Immature natural killer cell (primary cell): ENCODE measurements at regions not wholly inside any gene's neighbourhood (a gene's known extent, or its start where the extent isn't known, plus 50 kb on each side); places are given as distances from the start of the nearest gene placed in this dataset.

Source experiments
- DNase-seq, 3 donors: peaks; one replicate each; pipeline ENCODE4 v3.0.0; 2022; ENCODE audit warnings: mixed read lengths in 1 of 3
- H3K27ac Mint-ChIP-seq, 6 donors: one replicate each; pipeline ENCODE4 v1.8.0; 2020; ENCODE audit warnings: mixed read lengths in 6 of 6, mild to moderate bottlenecking in 5 of 6, inconsistent platforms in 4 of 6, moderate library complexity in 3 of 6
- H3K27me3 Mint-ChIP-seq, 3 donors: one replicate each; pipeline ENCODE4 v1.8.0; 2020 to 2021; ENCODE audit warnings: low read depth in 3 of 3, mild to moderate bottlenecking in 3 of 3, mixed read lengths in 3 of 3, moderate library complexity in 3 of 3, inconsistent platforms in 1 of 3
- H3K36me3 Mint-ChIP-seq, 3 donors: one replicate each; pipeline ENCODE4 v1.8.0; 2020; ENCODE audit warnings: mixed read lengths in 3 of 3, inconsistent platforms in 2 of 3, mild to moderate bottlenecking in 2 of 3
- H3K4me1 Mint-ChIP-seq, 2 donors: one replicate each; pipeline ENCODE4 v1.8.0; 2020; ENCODE audit warnings: inconsistent platforms in 2 of 2, mild to moderate bottlenecking in 2 of 2, mixed read lengths in 2 of 2, moderate library complexity in 1 of 2
- H3K4me3 Mint-ChIP-seq, 5 donors: one replicate each; pipeline ENCODE4 v1.8.0; 2020; ENCODE audit warnings: mild to moderate bottlenecking in 5 of 5, mixed read lengths in 5 of 5, inconsistent platforms in 3 of 5, moderate library complexity in 3 of 5
- H3K9me3 Mint-ChIP-seq, 6 donors: one replicate each; pipeline ENCODE4 v1.8.0; 2020; ENCODE audit warnings: mild to moderate bottlenecking in 6 of 6, mixed read lengths in 6 of 6, inconsistent platforms in 4 of 6, moderate library complexity in 3 of 6

DNA sequence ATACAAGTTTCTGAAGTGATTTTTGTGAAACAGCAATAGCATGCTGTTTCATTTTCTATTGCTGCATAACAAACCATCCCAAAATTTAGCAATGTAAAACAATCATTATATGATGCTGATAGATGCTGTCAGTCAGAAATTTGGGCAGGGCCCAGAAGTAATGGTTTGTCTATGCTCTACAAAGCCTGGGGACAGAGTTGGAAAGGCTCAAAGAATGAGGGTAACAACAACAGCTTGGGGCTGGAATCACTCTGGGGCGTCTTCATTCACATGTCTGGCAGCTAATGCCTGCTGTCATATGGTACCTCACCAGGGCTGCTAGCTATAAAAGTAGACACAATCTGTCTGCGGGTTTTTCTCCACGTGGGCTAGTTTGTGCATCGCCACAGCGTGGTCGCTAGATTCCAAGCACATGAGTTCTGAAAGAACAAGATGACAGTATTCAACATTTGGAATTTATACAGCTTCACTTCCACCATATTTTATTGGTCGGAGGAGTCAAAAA lies 176.5 kb downstream of the BMP4 start:
- no peaks in the 10 kb centered on the region for H3K4me1 Mint-ChIP-seq
- DNase-seq, result no peak
- H3K9me3 Mint-ChIP-seq, result peaks cover 0 to 28% (median 5%) of the 10 kb centered on the region in 6 donors
- H3K36me3 Mint-ChIP-seq, result no peaks in the 10 kb centered on the region
- no peak overlapping the region for H3K27ac Mint-ChIP-seq
- no peak overlapping the region for H3K4me3 Mint-ChIP-seq
- peaks cover 0 to 3% (median 2%) of the 10 kb centered on the region in 3 donors for H3K27me3 Mint-ChIP-seq

DNA sequence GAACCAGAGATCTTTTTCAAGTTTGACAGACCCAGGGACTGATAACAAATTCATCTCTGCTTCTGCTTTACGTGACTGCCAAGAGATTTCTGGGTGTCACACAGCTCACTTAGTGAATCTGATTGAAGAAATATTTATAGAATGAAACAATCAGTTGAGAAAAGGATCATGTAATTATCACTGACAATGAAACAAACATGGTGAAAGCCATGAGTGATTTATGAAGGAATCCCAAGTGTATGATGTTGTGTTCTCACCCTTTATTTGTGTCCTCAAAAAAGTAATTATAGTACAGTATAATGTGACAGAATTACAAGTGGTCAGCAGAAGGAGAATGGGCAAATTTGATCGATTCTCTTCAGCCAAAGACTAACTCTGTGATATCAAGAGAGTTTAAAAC lies 177.3 kb downstream of the BMP4 start:
- peaks cover 0 to 2% (median 2%) of the 10 kb centered on the region in 3 donors for H3K27me3 Mint-ChIP-seq
- H3K27ac Mint-ChIP-seq, result no peak overlapping the region
- no peaks in the 10 kb centered on the region for H3K36me3 Mint-ChIP-seq

DNA sequence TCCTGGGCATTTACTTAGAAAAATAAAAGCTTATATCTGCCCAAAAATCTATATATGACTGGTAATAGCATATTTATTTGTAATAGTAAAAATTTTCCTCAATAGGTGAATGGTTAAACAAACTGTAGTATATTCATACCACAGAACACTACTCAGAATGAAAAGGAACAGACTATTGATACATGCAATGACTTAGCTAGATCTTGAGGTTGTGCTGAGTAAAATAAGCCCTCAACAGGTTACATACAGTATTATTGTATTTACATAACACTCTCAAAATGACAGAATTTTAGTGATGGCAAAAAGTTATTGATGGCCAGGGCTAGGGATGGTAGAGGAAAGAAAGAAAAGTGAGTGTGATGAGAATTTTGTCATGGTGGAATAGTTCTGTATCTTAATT lies 178.4 kb downstream of the BMP4 start:
- no peaks in the 10 kb centered on the region for H3K4me1 Mint-ChIP-seq
- peaks cover 0 to 17% (median 3%) of the 10 kb centered on the region in 6 donors for H3K9me3 Mint-ChIP-seq
- no peak overlapping the region for H3K4me3 Mint-ChIP-seq
- H3K27me3 Mint-ChIP-seq, result peaks cover 0 to 2% (median 2%) of the 10 kb centered on the region in 3 donors
- H3K36me3 Mint-ChIP-seq, result no peaks in the 10 kb centered on the region
- no peak for DNase-seq
- H3K27ac Mint-ChIP-seq, result no peak overlapping the region

More for the DNA sequence above, 177.3 kb downstream of the BMP4 start:
- no peaks in the 10 kb centered on the region for H3K4me1 Mint-ChIP-seq
- H3K9me3 Mint-ChIP-seq, result peaks cover 0 to 23% (median 3%) of the 10 kb centered on the region in 6 donors
- no peak for DNase-seq
- no peak overlapping the region for H3K4me3 Mint-ChIP-seq

DNA sequence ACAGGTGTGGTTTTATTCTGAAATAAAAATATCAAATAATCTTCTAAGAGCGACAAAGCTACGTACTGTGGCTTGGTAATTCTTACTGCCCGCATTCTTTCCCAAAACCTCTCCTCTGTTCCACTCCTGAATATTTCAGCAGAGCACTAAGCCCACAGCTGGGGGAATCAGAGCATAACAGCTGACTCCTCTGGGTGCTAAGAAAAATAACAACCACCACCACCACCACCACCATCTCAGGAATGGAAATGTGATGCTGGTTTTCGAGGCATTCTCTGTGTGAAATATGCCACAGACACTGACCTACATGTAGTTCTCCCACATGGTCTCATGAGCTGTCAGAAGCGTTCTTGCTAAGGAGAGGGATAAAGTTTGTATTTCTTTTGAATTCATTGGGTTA lies 183.7 kb downstream of the BMP4 start:
- peaks cover 0 to 2% (median 0%) of the 10 kb centered on the region in 3 donors for H3K27me3 Mint-ChIP-seq
- H3K36me3 Mint-ChIP-seq, result no peaks in the 10 kb centered on the region
- H3K27ac Mint-ChIP-seq, result no peak overlapping the region

DNA sequence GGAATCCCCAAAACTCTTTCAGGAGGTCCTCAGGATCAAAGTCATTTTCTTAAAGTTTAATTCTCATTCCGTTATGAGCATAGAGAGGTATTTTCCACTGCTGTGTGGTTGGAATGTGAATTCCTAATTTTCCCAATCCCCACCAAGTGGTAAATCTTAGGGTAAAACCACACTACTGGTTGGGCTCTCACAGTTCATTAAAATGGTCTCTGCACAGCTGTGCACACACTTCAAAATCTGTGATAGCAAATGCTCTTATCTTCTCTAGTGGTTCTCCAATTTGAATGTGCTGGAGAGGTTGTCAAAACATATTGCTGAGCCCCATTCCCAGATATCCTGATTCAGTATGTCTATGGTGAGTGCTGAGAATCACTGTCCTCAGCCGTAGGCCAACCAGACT lies 189.1 kb downstream of the BMP4 start:
- no peak for DNase-seq
- Mint-ChIP-seq H3K9me3 (peaks cover 0 to 6% (median 2%) of the 10 kb centered on the region in 6 donors), H3K4me3 (no peak overlapping the region), H3K36me3 (no peaks in the 10 kb centered on the region), H3K4me1 (no peaks in the 10 kb centered on the region), H3K27ac (no peak overlapping the region), H3K27me3 (peaks cover 0 to 2% (median 0%) of the 10 kb centered on the region in 3 donors)

More for the DNA sequence above, 183.7 kb downstream of the BMP4 start:
- DNase-seq, result no peak
- Mint-ChIP-seq H3K4me3 (no peak overlapping the region), H3K9me3 (peaks cover 0 to 6% (median under 1%) of the 10 kb centered on the region in 6 donors), H3K4me1 (no peaks in the 10 kb centered on the region)

DNA sequence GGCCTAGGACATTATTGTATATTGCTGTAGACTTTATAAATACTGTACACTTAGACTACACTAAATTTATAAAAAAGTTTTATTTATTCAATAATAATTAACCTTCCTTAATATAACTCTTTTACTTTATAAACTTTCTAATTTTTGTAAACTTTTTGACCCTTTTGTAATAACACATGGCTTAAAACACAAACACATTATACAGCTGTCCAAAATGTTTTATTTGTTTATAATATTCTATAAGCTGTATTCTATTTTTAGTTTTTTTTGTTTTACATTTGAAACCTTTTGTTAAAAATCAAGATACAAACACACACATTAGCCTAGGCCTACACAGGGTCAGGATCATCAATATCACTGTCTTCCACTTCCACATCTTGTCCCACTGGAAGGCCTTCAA lies 190.0 kb downstream of the BMP4 start:
- Mint-ChIP-seq H3K27ac (no peak overlapping the region), H3K4me3 (no peak overlapping the region), H3K36me3 (no peaks in the 10 kb centered on the region), H3K4me1 (no peaks in the 10 kb centered on the region), H3K9me3 (peaks cover 1 to 6% (median 3%) of the 10 kb centered on the region in 6 donors), H3K27me3 (peaks cover 0 to 2% (median 0%) of the 10 kb centered on the region in 3 donors)
- no peak for DNase-seq

DNA sequence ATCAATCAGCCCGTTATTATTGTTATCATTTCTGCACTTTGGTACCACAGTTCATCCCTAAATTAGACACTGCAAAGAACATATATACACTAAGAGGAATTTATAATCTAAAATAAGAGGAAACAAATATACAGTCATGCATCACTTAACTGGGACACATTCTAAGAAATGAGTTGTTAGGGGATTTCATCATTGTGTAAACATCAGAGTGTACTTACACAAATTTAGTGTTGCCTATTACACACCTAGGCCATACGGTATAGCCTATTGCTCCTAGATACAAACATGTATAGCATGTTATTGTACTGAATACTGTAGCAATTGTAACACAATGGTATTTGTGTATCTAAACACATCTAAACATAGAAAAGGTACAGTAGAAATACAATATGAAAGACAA lies 190.5 kb downstream of the BMP4 start:
- H3K27me3 Mint-ChIP-seq, result peaks cover 0 to 2% (median 0%) of the 10 kb centered on the region in 3 donors
- H3K36me3 Mint-ChIP-seq, result no peaks in the 10 kb centered on the region
- H3K27ac Mint-ChIP-seq, result no peak overlapping the region
- no peak overlapping the region for H3K4me3 Mint-ChIP-seq
- DNase-seq, result no peak
- no peaks in the 10 kb centered on the region for H3K4me1 Mint-ChIP-seq
- H3K9me3 Mint-ChIP-seq, result peaks cover 1 to 8% (median 5%) of the 10 kb centered on the region in 6 donors

DNA sequence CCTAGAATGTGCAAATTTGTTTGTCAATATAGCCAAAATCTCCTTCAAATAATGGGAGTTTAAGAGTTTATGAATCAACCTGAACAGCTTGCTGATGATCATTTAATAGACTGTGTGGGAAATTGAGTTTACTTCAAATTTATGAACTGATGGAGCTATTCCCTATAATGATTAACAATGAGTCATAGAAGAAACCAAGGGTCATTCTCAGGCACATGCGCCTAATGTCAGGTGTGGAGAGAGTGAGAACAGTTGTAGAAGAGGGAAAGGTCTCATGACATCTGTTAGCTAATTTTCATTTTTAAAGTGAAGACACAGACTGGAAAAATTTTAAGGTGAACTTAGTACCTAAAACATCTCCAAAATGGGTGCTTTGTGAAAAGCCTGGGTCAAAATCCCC lies 191.8 kb downstream of the BMP4 start:
- H3K4me3 Mint-ChIP-seq, result no peak overlapping the region
- no peaks in the 10 kb centered on the region for H3K36me3 Mint-ChIP-seq
- peaks cover 0 to 5% (median 0%) of the 10 kb centered on the region in 3 donors for H3K27me3 Mint-ChIP-seq
- peaks cover 3 to 14% (median 6%) of the 10 kb centered on the region in 6 donors for H3K9me3 Mint-ChIP-seq
- DNase-seq, result no peak
- no peaks in the 10 kb centered on the region for H3K4me1 Mint-ChIP-seq
- H3K27ac Mint-ChIP-seq, result no peak overlapping the region

DNA sequence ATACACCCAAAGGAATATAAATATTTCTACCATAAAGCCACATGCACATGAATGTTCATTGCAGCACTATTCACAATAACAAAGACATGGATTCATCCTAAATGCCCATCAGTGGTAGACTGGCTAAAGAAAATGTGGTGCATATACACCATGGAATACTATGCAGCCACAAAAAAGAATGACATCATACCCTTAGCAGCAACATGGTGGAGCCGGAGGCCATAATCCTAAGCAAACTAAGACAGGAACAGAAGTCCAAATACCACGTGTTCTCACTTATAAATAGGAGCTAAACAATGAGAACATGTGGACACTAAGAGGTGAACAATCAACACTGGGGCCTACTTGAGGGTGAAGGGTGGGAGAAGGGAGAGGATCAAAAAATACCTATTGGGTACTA lies 198.5 kb downstream of the BMP4 start:
- DNase-seq, result no peak
- H3K27ac Mint-ChIP-seq, result no peak overlapping the region
- no peaks in the 10 kb centered on the region for H3K4me1 Mint-ChIP-seq
- H3K9me3 Mint-ChIP-seq, result peaks cover 0 to 25% (median 11%) of the 10 kb centered on the region in 6 donors
- no peaks in the 10 kb centered on the region for H3K36me3 Mint-ChIP-seq
- peaks cover 0 to 3% (median 2%) of the 10 kb centered on the region in 3 donors for H3K27me3 Mint-ChIP-seq
- H3K4me3 Mint-ChIP-seq, result no peak overlapping the region

DNA sequence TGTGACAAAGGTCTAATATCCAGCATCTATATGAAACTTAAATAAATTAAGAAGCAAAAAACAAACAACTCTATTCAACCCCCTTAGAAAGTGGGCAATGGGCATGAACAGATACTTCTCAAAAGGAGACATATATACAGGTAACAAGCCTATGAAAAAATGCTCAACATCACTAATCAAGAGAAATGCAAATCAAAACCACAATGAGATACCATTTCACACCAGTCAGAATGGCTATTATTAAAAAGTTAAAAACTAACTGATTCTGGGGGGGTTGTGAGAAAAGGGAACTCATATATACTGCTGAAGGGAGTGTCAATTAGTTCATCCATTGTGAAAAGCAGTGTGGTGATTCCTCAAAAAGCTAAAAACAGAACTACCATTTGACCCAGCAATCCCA lies 198.9 kb downstream of the BMP4 start:
- Mint-ChIP-seq H3K36me3 (no peaks in the 10 kb centered on the region), H3K27ac (no peak overlapping the region), H3K27me3 (peaks cover 0 to 3% (median 2%) of the 10 kb centered on the region in 3 donors), H3K9me3 (peaks cover 0 to 25% (median 11%) of the 10 kb centered on the region in 6 donors), H3K4me1 (no peaks in the 10 kb centered on the region), H3K4me3 (no peak overlapping the region)
- no peak for DNase-seq

DNA sequence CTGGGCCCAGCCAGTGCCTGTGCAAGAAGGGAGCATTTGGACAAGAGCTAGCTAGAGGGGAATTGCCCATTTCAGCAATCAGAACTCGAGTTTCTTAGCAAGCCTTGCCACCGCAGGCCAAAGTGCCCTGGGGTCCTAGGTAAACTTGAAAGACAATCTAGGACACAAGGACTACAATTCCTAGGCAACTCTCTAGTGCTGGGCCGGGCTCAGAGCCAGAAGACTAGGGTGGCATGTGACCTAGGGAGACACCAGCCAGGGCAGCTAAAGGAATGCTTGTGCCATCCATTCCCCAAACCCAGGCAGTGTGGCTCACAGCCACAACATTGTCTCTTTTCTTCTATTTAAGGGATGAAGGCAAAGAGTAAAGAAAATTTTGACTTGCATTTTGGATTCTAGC lies 205.0 kb downstream of the BMP4 start:
- no peak overlapping the region for H3K4me3 Mint-ChIP-seq
- DNase-seq, result no peak
- no peaks in the 10 kb centered on the region for H3K36me3 Mint-ChIP-seq
- H3K4me1 Mint-ChIP-seq, result no peaks in the 10 kb centered on the region
- H3K27me3 Mint-ChIP-seq, result peaks cover 0 to 1% (median 0%) of the 10 kb centered on the region in 3 donors
- peaks cover 0 to 17% (median 4%) of the 10 kb centered on the region in 6 donors for H3K9me3 Mint-ChIP-seq
- H3K27ac Mint-ChIP-seq, result no peak overlapping the region

DNA sequence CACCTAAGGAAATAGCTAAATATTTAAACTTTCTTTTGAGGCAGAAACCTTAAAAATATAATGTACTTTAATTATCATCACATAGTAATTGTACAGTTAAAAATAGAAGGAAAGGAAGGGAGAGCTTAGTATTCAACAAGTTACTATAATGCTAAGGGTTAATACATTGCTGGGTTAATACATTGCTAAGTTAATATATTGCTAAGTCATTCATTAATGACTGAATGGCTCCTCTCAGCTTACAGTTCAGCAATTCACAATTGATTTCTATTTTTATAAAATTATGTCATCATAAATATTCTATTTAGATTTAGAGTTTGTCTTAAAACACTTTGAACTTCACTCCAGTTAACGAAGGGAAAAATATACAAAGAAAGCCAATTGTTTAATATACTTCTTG lies 207.9 kb downstream of the BMP4 start:
- no peak overlapping the region for H3K27ac Mint-ChIP-seq
- no peaks in the 10 kb centered on the region for H3K36me3 Mint-ChIP-seq
- peaks cover 0 to 4% (median under 1%) of the 10 kb centered on the region in 6 donors for H3K9me3 Mint-ChIP-seq
- no peak overlapping the region for H3K4me3 Mint-ChIP-seq
- H3K27me3 Mint-ChIP-seq, result peaks cover 0 to 3% (median 0%) of the 10 kb centered on the region in 3 donors
- DNase-seq, result no peak
- H3K4me1 Mint-ChIP-seq, result no peaks in the 10 kb centered on the region

DNA sequence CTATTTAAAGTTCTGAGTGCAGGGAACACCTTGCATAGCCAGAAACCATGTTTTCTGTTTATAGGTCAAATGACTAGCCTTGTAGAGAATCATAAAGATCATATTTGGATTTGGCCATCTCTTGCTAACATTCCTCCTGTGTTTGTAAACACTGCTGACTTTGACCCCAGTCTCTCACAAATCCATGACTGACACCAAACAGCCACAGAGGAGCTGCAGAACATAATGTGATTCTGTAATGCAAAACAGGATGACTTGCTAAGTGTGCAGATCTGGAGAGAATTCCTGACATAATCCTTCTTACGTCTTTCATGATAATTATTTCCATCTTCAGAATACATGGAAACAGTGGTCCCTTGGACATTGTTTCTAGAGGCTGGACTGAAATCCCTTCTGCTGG lies 211.8 kb downstream of the BMP4 start:
- Mint-ChIP-seq H3K9me3 (peaks cover 0 to 4% (median 2%) of the 10 kb centered on the region in 6 donors), H3K27ac (no peak overlapping the region), H3K36me3 (no peaks in the 10 kb centered on the region), H3K4me1 (no peaks in the 10 kb centered on the region), H3K27me3 (peaks cover 0 to 3% (median 0%) of the 10 kb centered on the region in 3 donors), H3K4me3 (no peak overlapping the region)
- DNase-seq, result no peak

DNA sequence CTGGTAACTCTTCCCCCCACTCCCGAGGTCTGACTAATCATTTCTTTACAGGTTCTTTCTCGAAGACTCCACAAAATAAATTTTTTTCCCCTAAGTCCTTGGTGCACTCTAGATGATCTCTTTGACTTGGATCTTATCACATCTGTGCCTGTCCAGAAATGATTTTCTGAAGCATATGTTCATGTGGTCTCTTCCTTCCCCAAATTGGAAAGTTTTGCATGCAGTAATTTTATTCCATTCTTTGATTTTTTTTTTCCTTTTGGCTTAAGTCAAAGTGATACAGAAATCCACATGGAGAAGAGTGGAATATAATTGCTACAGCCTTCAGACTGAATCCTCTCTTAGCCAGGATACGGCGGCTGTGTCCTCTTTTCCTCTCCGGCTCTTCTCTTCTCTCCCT lies 213.3 kb downstream of the BMP4 start:
- Mint-ChIP-seq H3K4me3 (no peak overlapping the region), H3K36me3 (no peaks in the 10 kb centered on the region), H3K9me3 (peaks cover 0 to 4% (median 2%) of the 10 kb centered on the region in 6 donors), H3K4me1 (no peaks in the 10 kb centered on the region), H3K27me3 (peaks cover 0 to 3% (median 0%) of the 10 kb centered on the region in 3 donors), H3K27ac (no peak overlapping the region)
- no peak for DNase-seq

DNA sequence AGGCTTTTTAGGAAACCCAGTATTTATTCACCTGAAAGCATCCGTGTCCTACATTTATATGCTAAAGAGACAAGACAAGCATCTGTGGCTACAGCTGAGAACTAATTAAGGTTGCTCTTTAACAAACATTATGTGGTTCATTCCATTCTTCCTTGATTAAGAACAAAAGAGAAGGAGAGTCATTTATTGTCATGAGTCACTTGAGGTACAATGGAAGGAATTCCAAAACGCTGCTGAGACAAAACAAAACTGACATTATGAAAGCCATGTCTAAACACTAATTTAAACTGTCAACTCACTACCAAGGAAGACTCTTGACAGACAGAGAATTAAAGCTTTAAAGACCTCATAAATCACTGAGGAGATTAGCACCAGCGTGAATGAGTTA lies 214.4 kb downstream of the BMP4 start:
- peaks cover 0 to 3% (median 0%) of the 10 kb centered on the region in 3 donors for H3K27me3 Mint-ChIP-seq
- H3K9me3 Mint-ChIP-seq, result peaks cover 0 to 5% (median 2%) of the 10 kb centered on the region in 6 donors
- DNase-seq, result no peak
- H3K4me1 Mint-ChIP-seq, result no peaks in the 10 kb centered on the region
- H3K27ac Mint-ChIP-seq, result no peak overlapping the region
- no peaks in the 10 kb centered on the region for H3K36me3 Mint-ChIP-seq
- no peak overlapping the region for H3K4me3 Mint-ChIP-seq
